ENCODE measurements at regions not wholly inside any gene's neighbourhood (a gene's known extent, or its start where the extent isn't known, plus 50 kb on each side); places are given as distances from the start of the nearest gene placed in this dataset.

DNA sequence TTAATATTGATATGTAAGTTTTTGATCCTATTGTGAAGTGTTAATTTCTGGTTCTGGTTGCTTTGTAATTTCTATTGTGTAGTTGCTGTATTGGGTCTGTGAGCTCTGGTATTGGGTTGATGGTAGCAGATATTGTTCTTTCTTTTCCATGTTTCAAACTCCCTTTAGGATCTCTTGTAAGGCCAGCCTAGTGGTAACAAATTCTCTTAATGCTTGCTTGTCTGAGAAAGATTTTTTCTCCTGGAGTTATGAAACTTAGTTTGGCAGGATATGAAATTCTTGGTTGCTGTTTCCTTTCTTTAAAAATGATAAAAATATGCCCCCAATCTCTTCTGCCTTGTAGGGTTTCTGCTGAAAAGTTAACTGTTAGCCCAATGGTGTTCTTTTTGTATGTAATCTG is 268.6 kb upstream of the PLSCR5 start:
- TF ChIP-seq NFRKB (IDR thresholded peaks at IDR 0.05) (no peak), SUZ12 (IDR thresholded peaks at IDR 0.05) (no peak), TARDBP (IDR thresholded peaks at IDR 0.05) (no peak), ELF4 (IDR thresholded peaks at IDR 0.05) (no peak), FOXM1 (IDR thresholded peaks at IDR 0.05; ENCODE audit: borderline replicate concordance) (no peak), BHLHE40 (IDR thresholded peaks at IDR 0.05; ENCODE audit: borderline replicate concordance) (no peak), PKNOX1 (IDR thresholded peaks at IDR 0.05) (no peak), ZNF384 (IDR thresholded peaks at IDR 0.05) (no peak), SP1 (IDR thresholded peaks at IDR 0.05) (no peak)

Measured in HEK293T (cell line).